A549 (cell line): ENCODE measurements at regions not wholly inside any gene's neighbourhood (a gene's known extent, or its start where the extent isn't known, plus 50 kb on each side); places are given as distances from the start of the nearest gene placed in this dataset.

Source experiments
- ATAC-seq, 2 experiments: fragments of 200-7000 bp in 1 of 2; fragments of >200 bp in 1 of 2; cut with Nextera tagmentation in 1 of 2; cut with Tn5 transposase in 1 of 2; 3 replicates each; pipeline versions ENCODE4 v1.8.0 to v1.9.1; 2018 to 2020; ENCODE audit warnings: mild to moderate bottlenecking in 1 of 2, moderate library complexity in 1 of 2
- CTCF ChIA-PET: fragments of 300-600 bp; sonication (Branson Sonifier 250); formaldehyde crosslinking; extraction: SDS; loops from one replicate; lab custom pipeline; 2021; ENCODE audit warnings: antibody characterized with exemption, inconsistent platforms; lab: Yijun Ruan, JAX
- POLR2A ChIA-PET: fragments of 350-600 bp; formaldehyde crosslinking; extraction: SDS; loops from one replicate; lab custom pipeline; 2021; ENCODE audit warnings: antibody characterized with exemption, inconsistent platforms; lab: Yijun Ruan, JAX
- DNase-seq, 2 experiments: peaks; one replicate each; pipeline versions ENCODE4 v3.0.0 to v3.0.0-alpha.2; 2011 to 2016; ENCODE audit warnings: low read depth in 1 of 2, low spot score in 1 of 2
- FAIRE-seq: peaks from 2 replicates; lab custom pipeline; 2011; peaks lifted over from hg19 to GRCh38; lab: Jason Lieb, UNC
- H3K27ac ChIP-seq, 2 experiments: fragments of >200 bp; sonication (Bioruptor Twin); formaldehyde crosslinking; 3 replicates each; pipeline ENCODE4 v1.5.1; 2016 to 2017
- H3K4me1 ChIP-seq: fragments of >200 bp; sonication (Bioruptor Twin); formaldehyde crosslinking; 3 replicates; pipeline ENCODE4 v1.6.1; 2016
- H3K4me2 ChIP-seq: fragments of >200 bp; sonication (Bioruptor Twin); formaldehyde crosslinking; 3 replicates; pipeline ENCODE4 v1.6.1; 2016
- H3K4me3 ChIP-seq: fragments of >200 bp; sonication (Bioruptor Twin); formaldehyde crosslinking; 3 replicates; pipeline ENCODE4 v1.5.1; 2016
- H3K9me3 ChIP-seq: fragments of >200 bp; sonication (Bioruptor Twin); formaldehyde crosslinking; 3 replicates; pipeline ENCODE4 v1.6.1; 2016
- CHD2 ChIP-seq: fragments of 150-350 bp; IDR thresholded peaks from 2 replicates; pipeline ENCODE4 v1.6.1; 2014; ENCODE audit warnings: low read length; ENCODE audit not compliant: partially characterized antibody
- CHD4 ChIP-seq: fragments of 200-600 bp; sonication (generic); IDR thresholded peaks from 2 replicates; pipeline ENCODE4 v1.6.1; 2016; ENCODE audit warnings: antibody characterized with exemption, mild to moderate bottlenecking, borderline replicate concordance
- E2F6 ChIP-seq: IDR thresholded peaks from 2 replicates; pipeline ENCODE4 v1.6.1; 2012; ENCODE audit warnings: low read depth, borderline replicate concordance
- EHF ChIP-seq: fragments of 250-450 bp; sonication (Bioruptor Pico); IDR thresholded peaks from 2 replicates; pipeline ENCODE4 v1.5.0; 2020; ENCODE audit warnings: mild to moderate bottlenecking
- EHMT2 ChIP-seq: fragments of 200-600 bp; sonication (generic); IDR thresholded peaks from 2 replicates; pipeline ENCODE4 v1.6.1; 2016; ENCODE audit warnings: antibody characterized with exemption, low read depth, mild to moderate bottlenecking, moderate library complexity
- EP300 ChIP-seq, 2 experiments: fragments of >200 bp; sonication (Bioruptor Twin); formaldehyde crosslinking; IDR thresholded peaks; 2 replicates in 1 of 2; 3 replicates in 1 of 2; pipeline ENCODE4 v1.6.1; 2016 to 2017
- ESRRA ChIP-seq: fragments of 150-350 bp; IDR thresholded peaks from 2 replicates; pipeline ENCODE4 v1.6.1; 2014; ENCODE audit warnings: mild to moderate bottlenecking, low read length, borderline replicate concordance
- FOXS1 ChIP-seq: fragments of 250-450 bp; sonication (Bioruptor Pico); IDR thresholded peaks from 2 replicates; pipeline ENCODE4 v1.5.0; 2020; ENCODE audit warnings: mild to moderate bottlenecking, moderate library complexity
- GATA3 ChIP-seq: IDR thresholded peaks from 2 replicates; pipeline ENCODE4 v1.6.1; 2012; ENCODE audit warnings: borderline replicate concordance
- HDAC2 ChIP-seq: fragments of 200-600 bp; sonication (generic); IDR thresholded peaks from 2 replicates; pipeline ENCODE4 v1.6.1; 2016
- HEYL ChIP-seq: fragments of 250-450 bp; sonication (Bioruptor Pico); IDR thresholded peaks from 2 replicates; pipeline ENCODE4 v1.8.0; 2021; ENCODE audit warnings: mild to moderate bottlenecking, moderate library complexity
- HOXB13 ChIP-seq: fragments of 250-450 bp; sonication (Bioruptor Pico); IDR thresholded peaks from 2 replicates; pipeline ENCODE4 v1.5.0; 2020; ENCODE audit warnings: low read depth, mild to moderate bottlenecking, moderate library complexity
- HOXB5 ChIP-seq: fragments of 250-450 bp; sonication (Bioruptor Pico); IDR thresholded peaks from 2 replicates; pipeline ENCODE4 v1.5.0; 2020; ENCODE audit warnings: mild to moderate bottlenecking, moderate library complexity
- MAFK ChIP-seq: fragments of 450-650 bp; IDR thresholded peaks from 2 replicates; pipeline ENCODE4 v1.6.1; 2014; ENCODE audit not compliant: partially characterized antibody
- MYC ChIP-seq: IDR thresholded peaks from 2 replicates; pipeline ENCODE4 v1.6.1; 2012; ENCODE audit warnings: mild to moderate bottlenecking, inconsistent platforms, low read length, improper control_type of control experiment, borderline replicate concordance
- NFE2L2 ChIP-seq: fragments of 150-350 bp; conservative IDR thresholded peaks from 2 replicates; pipeline ENCODE4 v1.6.1; 2014; ENCODE audit warnings: low read length
- NPAS2 ChIP-seq: fragments of 250-450 bp; sonication (Bioruptor Pico); IDR thresholded peaks from 2 replicates; pipeline ENCODE4 v1.8.0; 2022; ENCODE audit warnings: mild to moderate bottlenecking, moderate library complexity, borderline replicate concordance
- POLR2A ChIP-seq: IDR thresholded peaks from 2 replicates; pipeline ENCODE4 v1.6.1; 2012; ENCODE audit warnings: mild to moderate bottlenecking, low read length
- POLR2AphosphoS2 ChIP-seq: conservative IDR thresholded peaks from 2 replicates; pipeline ENCODE4 v1.6.1; 2012; ENCODE audit warnings: low read length, improper control_type of control experiment, inconsistent platforms
- RARB ChIP-seq: fragments of 250-450 bp; sonication (Bioruptor Pico); IDR thresholded peaks from 2 replicates; pipeline ENCODE4 v1.8.0; 2021; ENCODE audit warnings: mild to moderate bottlenecking, moderate library complexity
- RCOR1 ChIP-seq: fragments of 150-350 bp; IDR thresholded peaks from 2 replicates; pipeline ENCODE4 v1.6.1; 2014; ENCODE audit warnings: antibody characterized with exemption, low read length, low read depth
- REST ChIP-seq: fragments of 200-600 bp; sonication (generic); IDR thresholded peaks from 2 replicates; pipeline ENCODE4 v1.6.1; 2016; ENCODE audit warnings: antibody characterized with exemption, mild to moderate bottlenecking, moderate library complexity
- RFX5 ChIP-seq: fragments of 450-650 bp; IDR thresholded peaks from 2 replicates; pipeline ENCODE4 v1.7.1; 2014; ENCODE audit warnings: antibody characterized with exemption, mild to moderate bottlenecking, moderate library complexity
- SMC3 ChIP-seq: fragments of >200 bp; sonication (Bioruptor Twin); formaldehyde crosslinking; IDR thresholded peaks from 3 replicates; pipeline ENCODE4 v1.6.1; 2018; ENCODE audit warnings: inconsistent platforms
- SREBF2 ChIP-seq: fragments of 450-650 bp; IDR thresholded peaks from 2 replicates; pipeline ENCODE4 v1.6.1; 2014; ENCODE audit warnings: mild to moderate bottlenecking, moderate library complexity
- USF2 ChIP-seq: fragments of 450-650 bp; IDR thresholded peaks from 2 replicates; pipeline ENCODE4 v1.6.1; 2014; ENCODE audit warnings: antibody characterized with exemption
- ZFP36 ChIP-seq: fragments of 450-650 bp; IDR thresholded peaks from 2 replicates; pipeline ENCODE4 v1.6.1; 2014; ENCODE audit warnings: borderline replicate concordance; ENCODE audit not compliant: partially characterized antibody
- ZNF302 ChIP-seq: fragments of 250-450 bp; sonication (Bioruptor Pico); IDR thresholded peaks from 2 replicates; pipeline ENCODE4 v1.9.0; 2021; ENCODE audit warnings: inconsistent platforms, mild to moderate bottlenecking, moderate library complexity
- WGBS: methylation state at CpG from one replicate; pipeline ENCODE4 v1.1.6; 2017; ENCODE audit errors: missing lambda C conversion rate; 5-methylcytosine and 5-hydroxymethylcytosine counted together
- TF ChIP-seq, protein P1 (sequence below): fragments of >200 bp; sonication (Bioruptor Twin); formaldehyde crosslinking; IDR thresholded peaks from 3 replicates; pipeline ENCODE4 v1.6.1; 2016
- TF ChIP-seq, protein P2 (sequence below): IDR thresholded peaks from 2 replicates; pipeline ENCODE4 v1.6.1; 2012
- TF ChIP-seq, protein P3 (sequence below): IDR thresholded peaks from 2 replicates; pipeline ENCODE4 v1.6.1; 2012

GRCh38 chr1:65558215-65558614 lies 137.7 kb downstream of the LEPR start (continued):
- TF ChIP-seq REST (no peak), CHD2 (no peak), USF2 (no peak)
- TF ChIP-seq, all 56 proteins: peak for 0

GRCh38 chr1:65564493-65564892 lies 144.0 kb downstream of the LEPR start:
- ATAC-seq = no peak
- POLR2A ChIA-PET = no interaction called here
- Histone ChIP-seq H3K4me2 (no peak overlapping the region), H3K27ac (no peak overlapping the region), H3K9me3 (no peaks in the 10 kb centered on the region), H3K4me3 (no peak overlapping the region), H3K4me1 (no peaks in the 10 kb centered on the region)
- 85% methylated on average over 7 of the region's 7 CpGs for WGBS
- TF ChIP-seq HOXB5 (CRISPR knock-in tag) = no peak
- TF ChIP-seq SREBF2 = no peak
- TF ChIP-seq EHF (CRISPR knock-in tag) = no peak
- TF ChIP-seq NFE2L2 = no peak
- TF ChIP-seq RFX5 = no peak
- TF ChIP-seq CHD2 = no peak
- TF ChIP-seq, protein P1, sequence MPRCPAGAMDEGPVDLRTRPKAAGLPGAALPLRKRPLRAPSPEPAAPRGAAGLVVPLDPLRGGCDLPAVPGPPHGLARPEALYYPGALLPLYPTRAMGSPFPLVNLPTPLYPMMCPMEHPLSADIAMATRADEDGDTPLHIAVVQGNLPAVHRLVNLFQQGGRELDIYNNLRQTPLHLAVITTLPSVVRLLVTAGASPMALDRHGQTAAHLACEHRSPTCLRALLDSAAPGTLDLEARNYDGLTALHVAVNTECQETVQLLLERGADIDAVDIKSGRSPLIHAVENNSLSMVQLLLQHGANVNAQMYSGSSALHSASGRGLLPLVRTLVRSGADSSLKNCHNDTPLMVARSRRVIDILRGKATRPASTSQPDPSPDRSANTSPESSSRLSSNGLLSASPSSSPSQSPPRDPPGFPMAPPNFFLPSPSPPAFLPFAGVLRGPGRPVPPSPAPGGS = no peak
- TF ChIP-seq HOXB13 = no peak
- TF ChIP-seq MAFK = no peak
- no peak for TF ChIP-seq HEYL
- no peak for TF ChIP-seq ZNF302 (CRISPR knock-in tag)
- no peak for TF ChIP-seq RARB (CRISPR knock-in tag)
- TF ChIP-seq, protein P2, sequence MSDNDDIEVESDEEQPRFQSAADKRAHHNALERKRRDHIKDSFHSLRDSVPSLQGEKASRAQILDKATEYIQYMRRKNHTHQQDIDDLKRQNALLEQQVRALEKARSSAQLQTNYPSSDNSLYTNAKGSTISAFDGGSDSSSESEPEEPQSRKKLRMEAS = no peak
- TF ChIP-seq RCOR1 = no peak
- TF ChIP-seq POLR2A = no peak
- TF ChIP-seq CHD4 = no peak
- no peak for TF ChIP-seq MYC
- no peak for TF ChIP-seq SMC3
- no peak for FAIRE-seq
- CTCF ChIA-PET = no interaction called here
- no peak for DNase-seq

GRCh38 chr1:65568285-65568684 lies 147.8 kb downstream of the LEPR start:
- no peak overlapping the region for H3K27ac ChIP-seq
- DNase-seq (no peak), ATAC-seq (no peak), FAIRE-seq (no peak)
- no peak overlapping the region for H3K4me3 ChIP-seq
- CTCF ChIA-PET = no interaction called here
- H3K4me1 ChIP-seq = no peaks in the 10 kb centered on the region
- H3K4me2 ChIP-seq = no peak overlapping the region
- WGBS = 67% methylated on average over 3 of the region's 3 CpGs
- TF ChIP-seq NPAS2 (CRISPR knock-in tag) (no peak), EHMT2 (no peak), ZFP36 (no peak), HDAC2 (no peak), FOXS1 (CRISPR knock-in tag) (no peak), RFX5 (no peak), POLR2AphosphoS2 (no peak), GATA3 (no peak), RARB (CRISPR knock-in tag) (no peak), USF2 (no peak), ESRRA (no peak), RCOR1 (no peak), E2F6 (no peak), EP300 (IDR thresholded peaks at IDR 0.05) (no peak)
- TF ChIP-seq, protein P3, sequence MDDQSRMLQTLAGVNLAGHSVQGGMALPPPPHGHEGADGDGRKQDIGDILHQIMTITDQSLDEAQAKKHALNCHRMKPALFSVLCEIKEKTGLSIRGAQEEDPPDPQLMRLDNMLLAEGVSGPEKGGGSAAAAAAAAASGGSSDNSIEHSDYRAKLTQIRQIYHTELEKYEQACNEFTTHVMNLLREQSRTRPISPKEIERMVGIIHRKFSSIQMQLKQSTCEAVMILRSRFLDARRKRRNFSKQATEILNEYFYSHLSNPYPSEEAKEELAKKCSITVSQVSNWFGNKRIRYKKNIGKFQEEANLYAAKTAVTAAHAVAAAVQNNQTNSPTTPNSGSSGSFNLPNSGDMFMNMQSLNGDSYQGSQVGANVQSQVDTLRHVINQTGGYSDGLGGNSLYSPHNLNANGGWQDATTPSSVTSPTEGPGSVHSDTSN = no peak
- POLR2A ChIA-PET = no interaction called here
- no peaks in the 10 kb centered on the region for H3K9me3 ChIP-seq
